Fibroblast of lung (primary cell): ENCODE measurements at regions not wholly inside any gene's neighbourhood (a gene's known extent, or its start where the extent isn't known, plus 50 kb on each side); places are given as distances from the start of the nearest gene placed in this dataset.

Experiments used
- EZH2 ChIP-seq: IDR thresholded peaks from 2 replicates; pipeline ENCODE4 v1.5.1; 2012; ENCODE audit warnings: low read length, control low read depth, mild to moderate bottlenecking; ENCODE audit errors: missing control alignments
- TF ChIP-seq, protein P1 (sequence below), 2 donors: IDR thresholded peaks in 1 of 2; conservative IDR thresholded peaks in 1 of 2; 1 replicate in 1 of 2; 2 replicates in 1 of 2; pipeline ENCODE4 v1.5.1; 2011 to 2012; ENCODE audit warnings: low read length in 2 of 2, control low read depth in 1 of 2, inconsistent platforms in 1 of 2, low read depth in 1 of 2, mild to moderate bottlenecking in 1 of 2

DNA sequence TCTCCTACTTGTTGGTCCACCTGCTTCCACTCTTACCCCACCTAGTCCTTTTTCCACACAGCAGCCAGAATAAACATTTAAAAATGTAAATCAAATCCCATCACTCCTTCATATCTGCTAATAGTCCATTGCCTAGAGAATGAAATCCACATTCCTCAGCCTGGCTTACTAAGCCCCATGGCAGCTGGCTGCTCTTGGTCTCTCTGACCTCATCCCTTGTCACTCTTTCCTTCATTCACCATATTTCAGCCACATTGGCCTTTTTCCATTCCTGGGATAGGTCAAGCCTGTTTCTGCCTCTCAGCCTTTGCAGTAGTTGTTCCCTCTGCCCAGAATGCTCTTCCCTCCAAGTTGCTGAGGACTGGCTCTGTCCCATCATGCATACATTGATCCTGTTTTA, 512.8 kb downstream of the INSC start:
- TF ChIP-seq, protein P1, sequence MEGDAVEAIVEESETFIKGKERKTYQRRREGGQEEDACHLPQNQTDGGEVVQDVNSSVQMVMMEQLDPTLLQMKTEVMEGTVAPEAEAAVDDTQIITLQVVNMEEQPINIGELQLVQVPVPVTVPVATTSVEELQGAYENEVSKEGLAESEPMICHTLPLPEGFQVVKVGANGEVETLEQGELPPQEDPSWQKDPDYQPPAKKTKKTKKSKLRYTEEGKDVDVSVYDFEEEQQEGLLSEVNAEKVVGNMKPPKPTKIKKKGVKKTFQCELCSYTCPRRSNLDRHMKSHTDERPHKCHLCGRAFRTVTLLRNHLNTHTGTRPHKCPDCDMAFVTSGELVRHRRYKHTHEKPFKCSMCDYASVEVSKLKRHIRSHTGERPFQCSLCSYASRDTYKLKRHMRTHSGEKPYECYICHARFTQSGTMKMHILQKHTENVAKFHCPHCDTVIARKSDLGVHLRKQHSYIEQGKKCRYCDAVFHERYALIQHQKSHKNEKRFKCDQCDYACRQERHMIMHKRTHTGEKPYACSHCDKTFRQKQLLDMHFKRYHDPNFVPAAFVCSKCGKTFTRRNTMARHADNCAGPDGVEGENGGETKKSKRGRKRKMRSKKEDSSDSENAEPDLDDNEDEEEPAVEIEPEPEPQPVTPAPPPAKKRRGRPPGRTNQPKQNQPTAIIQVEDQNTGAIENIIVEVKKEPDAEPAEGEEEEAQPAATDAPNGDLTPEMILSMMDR (conservative IDR thresholded peaks at IDR 0.05 in 1 of 2, IDR thresholded peaks at IDR 0.05 in 1 of 2; ENCODE audit: low read depth in 1 of 2, low read length in 2 of 2): no peak
- TF ChIP-seq EZH2: no peak
